ENCODE measurements at regions not wholly inside any gene's neighbourhood (a gene's known extent, or its start where the extent isn't known, plus 50 kb on each side); places are given as distances from the start of the nearest gene placed in this dataset.

DNA sequence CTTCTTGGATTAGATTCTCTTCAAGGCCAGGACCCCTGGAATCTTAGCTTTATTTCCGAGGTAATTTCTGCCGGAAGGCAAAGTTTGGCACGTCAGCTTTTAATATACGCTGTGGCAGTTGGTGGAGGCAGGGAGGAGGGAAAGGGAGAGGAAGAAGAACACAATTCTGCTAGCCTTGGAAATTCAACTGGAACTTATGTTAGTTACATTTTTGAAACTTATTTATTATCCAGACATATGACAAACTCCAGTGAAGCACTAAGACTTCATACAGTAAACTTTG is 100.1 kb upstream of the TSC22D2 start:
- H3K36me3 ChIP-seq (ENCODE audit: control insufficient read depth in 2 of 2, insufficient read depth in 2 of 2, low read length in 1 of 2), result no peaks in the 10 kb centered on the region
- H3K79me2 ChIP-seq (ENCODE audit: control insufficient read depth, insufficient read depth, low read length), result no peaks in the 10 kb centered on the region
- ChIA-PET RAD21 (ENCODE audit: unreplicated experiment) (interaction anchor here (1.2 kb wide), 1 partner anchor 101 kb away, joined by 3 read pairs; no protein-coding TSS in a partner anchor), CTCF (interaction anchor here (0.8 to 1.8 kb wide), 2 partner anchors 11 to 21 kb away, joined by 3 to 4 read pairs; no protein-coding TSS in a partner anchor), POLR2A (no interaction called here), SMC1A (ENCODE audit: uncharacterized antibody, unreplicated experiment) (interaction anchor here (1.4 to 1.9 kb wide), 3 partner anchors 9 to 126 kb away, joined by 3 to 4 read pairs (median 4); no protein-coding TSS in a partner anchor)
- H2AFZ ChIP-seq (ENCODE audit: control insufficient read depth, low read depth, low read length), result no peak overlapping the region
- H3K9ac ChIP-seq (ENCODE audit: control insufficient read depth, insufficient read depth, low read length), result no peak overlapping the region
- no peaks in the 10 kb centered on the region for H3K27me3 ChIP-seq (replicated peaks in 1 of 2; ENCODE audit: control insufficient read depth in 2 of 2, insufficient read depth in 2 of 2, low read length in 1 of 2)
- H3K4me1 ChIP-seq (ENCODE audit: control insufficient read depth, insufficient read depth, low read length), result no peaks in the 10 kb centered on the region
- no peak overlapping the region for H3K27ac ChIP-seq (ENCODE audit: control insufficient read depth, insufficient read depth)
- in situ Hi-C loops (cut with MboI), result no loop called here
- H3K4me2 ChIP-seq (ENCODE audit: control insufficient read depth, insufficient read depth), result no peak overlapping the region
- TF ChIP-seq IRF4 (IDR thresholded peaks at IDR 0.05; ENCODE audit: low read depth, low read length), result no peak
- no TSS peak for BruUV-seq (replicated peaks)
- FAIRE-seq (no peak), ATAC-seq (no peak), DNase-seq (ENCODE audit: low read depth, low spot score) (no peak)
- H3K4me3 ChIP-seq, result no peak overlapping the region
- no peaks in the 10 kb centered on the region for H3K9me3 ChIP-seq (replicated peaks; ENCODE audit: control insufficient read depth, insufficient read depth, low read length)
- intact Hi-C loops (cut with micrococcal nuclease; ENCODE audit: unreplicated experiment), result no loop called here
- WGBS (ENCODE audit: insufficient coverage, insufficient replicate concordance, low lambda C conversion rate, missing lambda C conversion rate), result 94% methylated on average over 4 of the region's 4 CpGs
- no peaks in the 10 kb centered on the region for H4K20me1 ChIP-seq (ENCODE audit: control insufficient read depth, insufficient read depth)

DNA sequence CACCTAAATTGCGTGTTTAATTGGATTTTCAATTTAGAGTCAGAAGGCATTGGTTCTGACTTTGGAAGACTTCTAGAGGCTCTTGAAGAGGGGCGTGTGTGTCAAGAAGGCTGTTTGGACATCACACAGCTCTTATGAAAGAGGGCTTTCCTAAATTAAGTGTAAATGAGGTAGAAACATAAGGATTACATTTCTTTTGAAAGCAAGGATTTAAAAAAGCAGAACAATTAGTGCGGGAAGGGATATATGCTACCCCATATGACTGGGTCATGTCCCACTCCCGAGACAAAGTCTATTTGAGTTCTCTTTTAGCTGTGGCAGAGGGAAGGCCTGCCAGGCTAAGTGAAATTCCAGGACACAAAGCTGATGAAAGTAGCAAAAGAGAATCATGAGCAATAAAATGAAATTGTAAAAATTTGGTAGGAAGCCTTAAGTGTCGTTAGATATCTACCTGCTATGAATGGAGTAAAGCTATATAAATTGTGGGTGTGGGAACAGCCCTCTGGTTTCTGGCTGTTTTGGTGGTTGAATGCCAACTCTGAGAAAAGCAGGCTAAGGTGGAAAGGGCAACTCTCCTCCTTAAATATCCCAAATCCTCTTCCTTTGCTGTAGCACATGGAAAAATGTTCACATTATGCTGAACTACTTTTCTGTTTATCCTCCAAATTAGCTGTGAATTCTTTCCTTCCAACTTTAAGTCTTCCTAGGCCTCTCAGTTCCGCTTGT is 100.6 kb upstream of the TSC22D2 start:
- intact Hi-C loops (cut with micrococcal nuclease; ENCODE audit: unreplicated experiment), result no loop called here
- Histone ChIP-seq H3K27me3 (replicated peaks in 1 of 2; ENCODE audit: control insufficient read depth in 2 of 2, insufficient read depth in 2 of 2, low read length in 1 of 2) (no peaks in the 10 kb centered on the region), H3K9ac (ENCODE audit: control insufficient read depth, insufficient read depth, low read length) (no peak overlapping the region), H3K4me2 (ENCODE audit: control insufficient read depth, insufficient read depth) (no peak overlapping the region), H3K79me2 (ENCODE audit: control insufficient read depth, insufficient read depth, low read length) (no peaks in the 10 kb centered on the region), H3K4me1 (ENCODE audit: control insufficient read depth, insufficient read depth, low read length) (no peaks in the 10 kb centered on the region), H3K9me3 (replicated peaks; ENCODE audit: control insufficient read depth, insufficient read depth, low read length) (no peaks in the 10 kb centered on the region), H4K20me1 (ENCODE audit: control insufficient read depth, insufficient read depth) (no peaks in the 10 kb centered on the region), H3K27ac (ENCODE audit: control insufficient read depth, insufficient read depth) (no peak overlapping the region), H3K36me3 (ENCODE audit: control insufficient read depth in 2 of 2, insufficient read depth in 2 of 2, low read length in 1 of 2) (no peaks in the 10 kb centered on the region), H2AFZ (ENCODE audit: control insufficient read depth, low read depth, low read length) (no peak overlapping the region), H3K4me3 (no peak overlapping the region)
- no TSS peak for BruUV-seq (replicated peaks)
- ChIA-PET RAD21 (ENCODE audit: unreplicated experiment) (interaction anchor here (1.2 kb wide), 1 partner anchor 102 kb away, joined by 3 read pairs; no protein-coding TSS in a partner anchor), POLR2A (no interaction called here), CTCF (interaction anchor here (0.6 to 1.8 kb wide), 5 partner anchors 10 to 211 kb away, joined by 3 to 4 read pairs (median 3); no protein-coding TSS in a partner anchor), SMC1A (ENCODE audit: uncharacterized antibody, unreplicated experiment) (interaction anchor here (1.4 to 1.9 kb wide), 3 partner anchors 10 to 127 kb away, joined by 3 to 4 read pairs (median 4); no protein-coding TSS in a partner anchor)
- FAIRE-seq, result no peak
- no peak for DNase-seq (ENCODE audit: low read depth, low spot score)
- no peak for ATAC-seq
- in situ Hi-C loops (cut with MboI), result no loop called here
- 41% methylated on average over 6 of the region's 6 CpGs for WGBS (ENCODE audit: insufficient coverage, insufficient replicate concordance, low lambda C conversion rate, missing lambda C conversion rate)
- TF ChIP-seq SPI1 (IDR thresholded peaks at IDR 0.05; ENCODE audit: borderline replicate concordance, insufficient read depth, low read depth, low read length), result no peak
- TF ChIP-seq, protein P1, sequence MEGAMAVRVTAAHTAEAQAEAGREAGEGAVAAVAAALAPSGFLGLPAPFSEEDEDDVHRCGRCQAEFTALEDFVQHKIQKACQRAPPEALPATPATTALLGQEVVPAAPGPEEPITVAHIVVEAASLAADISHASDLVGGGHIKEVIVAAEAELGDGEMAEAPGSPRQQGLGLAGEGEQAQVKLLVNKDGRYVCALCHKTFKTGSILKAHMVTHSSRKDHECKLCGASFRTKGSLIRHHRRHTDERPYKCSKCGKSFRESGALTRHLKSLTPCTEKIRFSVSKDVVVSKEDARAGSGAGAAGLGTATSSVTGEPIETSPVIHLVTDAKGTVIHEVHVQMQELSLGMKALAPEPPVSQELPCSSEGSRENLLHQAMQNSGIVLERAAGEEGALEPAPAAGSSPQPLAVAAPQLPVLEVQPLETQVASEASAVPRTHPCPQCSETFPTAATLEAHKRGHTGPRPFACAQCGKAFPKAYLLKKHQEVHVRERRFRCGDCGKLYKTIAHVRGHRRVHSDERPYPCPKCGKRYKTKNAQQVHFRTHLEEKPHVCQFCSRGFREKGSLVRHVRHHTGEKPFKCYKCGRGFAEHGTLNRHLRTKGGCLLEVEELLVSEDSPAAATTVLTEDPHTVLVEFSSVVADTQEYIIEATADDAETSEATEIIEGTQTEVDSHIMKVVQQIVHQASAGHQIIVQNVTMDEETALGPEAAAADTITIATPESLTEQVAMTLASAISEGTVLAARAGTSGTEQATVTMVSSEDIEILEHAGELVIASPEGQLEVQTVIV (IDR thresholded peaks at IDR 0.05; ENCODE audit: borderline replicate concordance, partially characterized antibody), result no peak
- no peak for TF ChIP-seq HDAC2 (IDR thresholded peaks at IDR 0.05)
- no peak for TF ChIP-seq GABPA (IDR thresholded peaks at IDR 0.05; ENCODE audit: low read depth)
- no peak for TF ChIP-seq FOS (IDR thresholded peaks at IDR 0.05; ENCODE audit: borderline replicate concordance, extremely low read depth, insufficient read length)
- TF ChIP-seq ELK1 (IDR thresholded peaks at IDR 0.05; ENCODE audit: low read depth, low read length), result no peak
- no peak for TF ChIP-seq POLR2AphosphoS2 (IDR thresholded peaks at IDR 0.05; ENCODE audit: low read depth, low read length)
- TF ChIP-seq TCF12 (IDR thresholded peaks at IDR 0.05; ENCODE audit: low read depth, low read length), result no peak
- no peak for TF ChIP-seq ZNF384 (IDR thresholded peaks at IDR 0.05; ENCODE audit: borderline replicate concordance, low read depth, low read length)
- no peak for TF ChIP-seq IKZF2 (IDR thresholded peaks at IDR 0.05)
- TF ChIP-seq ZNF207 (IDR thresholded peaks at IDR 0.05; ENCODE audit: borderline replicate concordance), result no peak
- TF ChIP-seq TAF1 (IDR thresholded peaks at IDR 0.05; ENCODE audit: borderline replicate concordance, low read depth, low read length), result no peak
- TF ChIP-seq MYC (IDR thresholded peaks at IDR 0.05; ENCODE audit: insufficient read depth, insufficient read length, insufficient replicate concordance, low read length, severe bottlenecking), result no peak
